ENCODE measurements at regions not wholly inside any gene's neighbourhood (a gene's known extent, or its start where the extent isn't known, plus 50 kb on each side); places are given as distances from the start of the nearest gene placed in this dataset.

DNA sequence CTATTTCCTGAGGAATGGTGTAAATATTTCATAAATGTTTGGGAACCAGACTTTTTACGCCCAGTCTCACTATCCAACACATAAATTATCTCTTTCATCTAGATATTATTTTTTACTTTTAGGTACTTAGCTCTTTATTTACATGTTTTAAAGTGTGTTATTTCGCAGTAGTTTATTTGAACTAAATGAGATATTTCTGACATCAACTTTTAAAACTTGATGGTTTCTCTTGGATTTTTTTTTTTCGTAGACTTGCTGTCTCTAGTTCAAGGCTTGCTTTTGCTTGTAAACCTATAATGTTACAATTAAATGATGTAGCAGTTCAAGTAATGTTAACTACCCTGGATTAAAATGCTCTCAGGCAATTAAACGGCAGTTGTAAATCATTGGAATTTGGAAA, 241.7 kb upstream of the PDE3A start:
- TF ChIP-seq, protein P1, sequence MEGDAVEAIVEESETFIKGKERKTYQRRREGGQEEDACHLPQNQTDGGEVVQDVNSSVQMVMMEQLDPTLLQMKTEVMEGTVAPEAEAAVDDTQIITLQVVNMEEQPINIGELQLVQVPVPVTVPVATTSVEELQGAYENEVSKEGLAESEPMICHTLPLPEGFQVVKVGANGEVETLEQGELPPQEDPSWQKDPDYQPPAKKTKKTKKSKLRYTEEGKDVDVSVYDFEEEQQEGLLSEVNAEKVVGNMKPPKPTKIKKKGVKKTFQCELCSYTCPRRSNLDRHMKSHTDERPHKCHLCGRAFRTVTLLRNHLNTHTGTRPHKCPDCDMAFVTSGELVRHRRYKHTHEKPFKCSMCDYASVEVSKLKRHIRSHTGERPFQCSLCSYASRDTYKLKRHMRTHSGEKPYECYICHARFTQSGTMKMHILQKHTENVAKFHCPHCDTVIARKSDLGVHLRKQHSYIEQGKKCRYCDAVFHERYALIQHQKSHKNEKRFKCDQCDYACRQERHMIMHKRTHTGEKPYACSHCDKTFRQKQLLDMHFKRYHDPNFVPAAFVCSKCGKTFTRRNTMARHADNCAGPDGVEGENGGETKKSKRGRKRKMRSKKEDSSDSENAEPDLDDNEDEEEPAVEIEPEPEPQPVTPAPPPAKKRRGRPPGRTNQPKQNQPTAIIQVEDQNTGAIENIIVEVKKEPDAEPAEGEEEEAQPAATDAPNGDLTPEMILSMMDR (IDR thresholded peaks at IDR 0.05): no peak
- no peak for TF ChIP-seq POLR2A (IDR thresholded peaks at IDR 0.05)
- no peak for TF ChIP-seq POLR2AphosphoS5 (IDR thresholded peaks at IDR 0.05)
- no peak for TF ChIP-seq EP300 (IDR thresholded peaks at IDR 0.05)

Data from suprapubic skin (tissue), 4 donors.